ENCODE measurements at regions not wholly inside any gene's neighbourhood (a gene's known extent, or its start where the extent isn't known, plus 50 kb on each side); places are given as distances from the start of the nearest gene placed in this dataset.

DNA sequence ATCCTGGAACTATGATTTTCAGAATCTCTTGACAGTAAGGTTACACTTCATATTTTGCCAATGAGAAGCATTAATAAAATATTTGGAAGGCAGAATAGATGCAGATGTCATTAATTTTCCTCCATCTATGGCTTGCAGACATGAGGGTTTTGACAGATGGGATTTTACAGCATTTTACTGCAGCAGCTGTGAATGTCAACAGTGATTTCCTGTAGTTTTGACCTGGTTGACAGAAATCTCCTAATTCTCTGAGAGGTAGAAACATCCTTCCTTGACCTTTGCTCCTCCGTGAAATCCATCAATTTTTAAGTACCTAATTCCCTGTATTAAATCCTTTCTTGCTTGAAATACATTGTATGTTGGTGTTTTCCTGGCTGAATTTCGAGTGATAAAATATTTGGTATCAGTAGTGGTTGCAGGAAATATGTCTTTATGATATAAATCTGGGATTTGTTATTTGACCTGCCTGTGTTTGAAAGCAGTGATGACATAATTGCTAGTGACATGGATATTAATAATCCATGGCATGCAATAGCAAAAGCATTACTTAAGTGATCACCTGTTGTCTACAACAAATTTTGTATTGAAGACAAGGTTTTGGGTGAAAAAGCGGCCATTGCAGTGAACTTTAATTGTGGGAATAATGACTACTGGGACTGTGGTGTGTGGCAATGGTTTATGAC, 73.9 kb downstream of the HLX start:
- no peak overlapping the region for H3K4me3 Mint-ChIP-seq
- H3K27me3 Mint-ChIP-seq (ENCODE audit: low read depth in 3 of 3) = no peaks in the 10 kb centered on the region
- no peaks in the 10 kb centered on the region for H3K36me3 ChIP-seq (replicated peaks in 1 of 2; ENCODE audit: control insufficient read depth in 1 of 2, insufficient read depth in 2 of 2, low read length in 2 of 2)
- H3K4me2 ChIP-seq (replicated peaks; ENCODE audit: extremely low read depth, low read length, poor library complexity, severe bottlenecking) = no peak overlapping the region
- peaks cover 6 to 21% of the 10 kb centered on the region in 2 donors for H3K9me3 ChIP-seq (replicated peaks in 1 of 2; ENCODE audit: control insufficient read depth in 1 of 2, insufficient read depth in 1 of 2, low read length in 2 of 2)
- no peaks in the 10 kb centered on the region for H3K79me2 ChIP-seq (ENCODE audit: insufficient read depth, low read length)
- H2AFZ ChIP-seq (ENCODE audit: insufficient read depth, low read depth, low read length, poor library complexity, severe bottlenecking) = no peak overlapping the region
- H4K20me1 ChIP-seq (ENCODE audit: insufficient read depth, low read length) = no peaks in the 10 kb centered on the region
- intact Hi-C loops (cut with micrococcal nuclease) = loop anchor here in 1 of 2 donors (10.0 kb wide), 1 partner anchor 68 kb away; no protein-coding TSS in a partner anchor
- TF ChIP-seq, protein P1, sequence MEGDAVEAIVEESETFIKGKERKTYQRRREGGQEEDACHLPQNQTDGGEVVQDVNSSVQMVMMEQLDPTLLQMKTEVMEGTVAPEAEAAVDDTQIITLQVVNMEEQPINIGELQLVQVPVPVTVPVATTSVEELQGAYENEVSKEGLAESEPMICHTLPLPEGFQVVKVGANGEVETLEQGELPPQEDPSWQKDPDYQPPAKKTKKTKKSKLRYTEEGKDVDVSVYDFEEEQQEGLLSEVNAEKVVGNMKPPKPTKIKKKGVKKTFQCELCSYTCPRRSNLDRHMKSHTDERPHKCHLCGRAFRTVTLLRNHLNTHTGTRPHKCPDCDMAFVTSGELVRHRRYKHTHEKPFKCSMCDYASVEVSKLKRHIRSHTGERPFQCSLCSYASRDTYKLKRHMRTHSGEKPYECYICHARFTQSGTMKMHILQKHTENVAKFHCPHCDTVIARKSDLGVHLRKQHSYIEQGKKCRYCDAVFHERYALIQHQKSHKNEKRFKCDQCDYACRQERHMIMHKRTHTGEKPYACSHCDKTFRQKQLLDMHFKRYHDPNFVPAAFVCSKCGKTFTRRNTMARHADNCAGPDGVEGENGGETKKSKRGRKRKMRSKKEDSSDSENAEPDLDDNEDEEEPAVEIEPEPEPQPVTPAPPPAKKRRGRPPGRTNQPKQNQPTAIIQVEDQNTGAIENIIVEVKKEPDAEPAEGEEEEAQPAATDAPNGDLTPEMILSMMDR (IDR thresholded peaks at IDR 0.05) = no peak
- WGBS (ENCODE audit: insufficient coverage) = no CpG with 5 or more reads among the region's 3 CpGs
- no peak overlapping the region for H3K27ac ChIP-seq (ENCODE audit: low read depth in 1 of 2, low read length in 2 of 2)
- peaks cover 10 to 12% of the 10 kb centered on the region in 2 donors for H3K4me1 ChIP-seq (ENCODE audit: control insufficient read depth in 1 of 2, insufficient read depth in 2 of 2, low read length in 2 of 2)
- peaks cover 11% of the 10 kb centered on the region for H3K4me1 Mint-ChIP-seq
- H3K36me3 Mint-ChIP-seq = peaks cover 2 to 4% of the 10 kb centered on the region in 2 donors
- H3K27me3 ChIP-seq (ENCODE audit: control insufficient read depth in 2 of 2, insufficient read depth in 2 of 2, low read length in 2 of 2) = no peaks in the 10 kb centered on the region
- H3K9me3 Mint-ChIP-seq = peaks cover 6 to 27% (median 17%) of the 10 kb centered on the region in 7 donors
- H3K9ac ChIP-seq (ENCODE audit: insufficient read depth, low read length, poor library complexity, severe bottlenecking) = no peak overlapping the region
- no peak overlapping the region for H3K4me3 ChIP-seq (replicated peaks in 1 of 3; ENCODE audit: low read depth in 2 of 3, low read length in 3 of 3)
- no peak overlapping the region for H3K27ac Mint-ChIP-seq
- no peak for DNase-seq

DNA sequence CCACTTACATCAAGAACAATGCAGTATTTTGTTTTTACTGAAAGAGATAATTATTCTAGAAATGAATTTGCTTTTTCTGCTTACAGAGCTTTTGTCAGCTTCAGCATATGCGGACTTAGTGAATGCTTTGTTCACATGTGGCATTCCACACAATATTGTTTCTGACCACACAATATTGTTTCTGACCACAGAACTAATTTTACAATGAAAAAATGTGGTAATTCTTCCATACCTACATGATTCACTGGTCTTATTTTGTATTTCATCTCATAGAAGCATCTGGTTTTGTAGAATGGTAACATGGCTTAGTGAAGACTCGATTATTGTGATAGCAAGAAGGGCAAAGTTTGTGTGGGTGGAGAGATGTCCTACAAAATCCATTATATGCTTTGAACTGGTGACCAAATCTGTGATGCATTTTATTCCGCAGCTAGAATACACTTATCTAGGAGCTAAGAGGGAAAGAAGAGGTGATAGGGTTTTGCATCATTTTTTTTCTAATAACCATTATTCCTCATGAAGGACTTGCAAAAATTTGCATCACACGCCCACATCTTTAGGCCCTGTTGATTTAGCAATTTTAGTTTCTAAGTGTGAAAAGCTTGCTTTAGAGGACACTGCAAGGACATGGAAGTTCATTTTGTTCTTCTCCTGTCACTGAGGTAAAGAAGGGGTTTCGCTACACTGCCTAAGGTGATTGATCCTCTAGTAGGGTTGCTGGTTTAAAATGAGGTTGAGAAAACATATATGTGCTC, 75.3 kb downstream of the HLX start:
- H3K79me2 ChIP-seq (ENCODE audit: insufficient read depth, low read length) = no peaks in the 10 kb centered on the region
- no peak for DNase-seq
- H3K9me3 Mint-ChIP-seq = peaks cover 6 to 21% (median 13%) of the 10 kb centered on the region in 7 donors
- TF ChIP-seq, protein P1 (IDR thresholded peaks at IDR 0.05) = no peak
- H3K36me3 Mint-ChIP-seq = peaks cover 2 to 4% of the 10 kb centered on the region in 2 donors
- no peaks in the 10 kb centered on the region for H3K36me3 ChIP-seq (replicated peaks in 1 of 2; ENCODE audit: control insufficient read depth in 1 of 2, insufficient read depth in 2 of 2, low read length in 2 of 2)
- peaks cover 11% of the 10 kb centered on the region for H3K4me1 Mint-ChIP-seq
- H3K27ac Mint-ChIP-seq = peak overlapping the region in 1 of 7 donors; percentile 44
- no peak overlapping the region for H3K9ac ChIP-seq (ENCODE audit: insufficient read depth, low read length, poor library complexity, severe bottlenecking)
- no peak overlapping the region for H2AFZ ChIP-seq (ENCODE audit: insufficient read depth, low read depth, low read length, poor library complexity, severe bottlenecking)
- H4K20me1 ChIP-seq (ENCODE audit: insufficient read depth, low read length) = no peaks in the 10 kb centered on the region
- H3K27me3 Mint-ChIP-seq (ENCODE audit: low read depth in 3 of 3) = no peaks in the 10 kb centered on the region
- no peak overlapping the region for H3K4me3 Mint-ChIP-seq
- peaks cover 6 to 15% of the 10 kb centered on the region in 2 donors for H3K9me3 ChIP-seq (replicated peaks in 1 of 2; ENCODE audit: control insufficient read depth in 1 of 2, insufficient read depth in 1 of 2, low read length in 2 of 2)
- intact Hi-C loops (cut with micrococcal nuclease) = loop anchor here in 1 of 2 donors (10.0 kb wide), 1 partner anchor 70 kb away; no protein-coding TSS in a partner anchor
- no peak overlapping the region for H3K27ac ChIP-seq (ENCODE audit: low read depth in 1 of 2, low read length in 2 of 2)
- peaks cover 10 to 12% of the 10 kb centered on the region in 2 donors for H3K4me1 ChIP-seq (ENCODE audit: control insufficient read depth in 1 of 2, insufficient read depth in 2 of 2, low read length in 2 of 2)
- no peak overlapping the region for H3K4me3 ChIP-seq (replicated peaks in 1 of 3; ENCODE audit: low read depth in 2 of 3, low read length in 3 of 3)
- H3K4me2 ChIP-seq (replicated peaks; ENCODE audit: extremely low read depth, low read length, poor library complexity, severe bottlenecking) = no peak overlapping the region
- H3K27me3 ChIP-seq (ENCODE audit: control insufficient read depth in 2 of 2, insufficient read depth in 2 of 2, low read length in 2 of 2) = no peaks in the 10 kb centered on the region
- 80% methylated on average over 1 of the region's 5 CpGs for WGBS (ENCODE audit: insufficient coverage)

Measured in CD14-positive monocyte (primary cell).